PC-3 (cell line): ENCODE measurements at regions not wholly inside any gene's neighbourhood (a gene's known extent, or its start where the extent isn't known, plus 50 kb on each side); places are given as distances from the start of the nearest gene placed in this dataset.

Experiments
- CTCF ChIP-seq: fragments of 300-600 bp; sonication (generic); conservative IDR thresholded peaks from 2 replicates; pipeline ENCODE4 v1.5.1; 2017; ENCODE audit warnings: antibody characterized with exemption, low read depth, mild to moderate bottlenecking, low read length
- EZH2 ChIP-seq: fragments of 300-600 bp; sonication (generic); IDR thresholded peaks from one replicate; pipeline ENCODE4 v1.6.1; 2017; ENCODE audit warnings: antibody characterized with exemption, mild to moderate bottlenecking, low read length; ENCODE audit not compliant: unreplicated experiment
- EZH2phosphoT487 ChIP-seq: fragments of 300-600 bp; sonication (generic); IDR thresholded peaks from 2 replicates; pipeline ENCODE4 v1.6.1; 2018; ENCODE audit warnings: mild to moderate bottlenecking, antibody characterized with exemption, low read length, borderline replicate concordance

GRCh38 chr17:14737984-14738651, 437.2 kb downstream of the HS3ST3B1 start:
- TF ChIP-seq EZH2, result no peak
- peak; percentile 62 for TF ChIP-seq CTCF
- TF ChIP-seq EZH2phosphoT487, result no peak
